ENCODE measurements at regions not wholly inside any gene's neighbourhood (a gene's known extent, or its start where the extent isn't known, plus 50 kb on each side); places are given as distances from the start of the nearest gene placed in this dataset.

DNA sequence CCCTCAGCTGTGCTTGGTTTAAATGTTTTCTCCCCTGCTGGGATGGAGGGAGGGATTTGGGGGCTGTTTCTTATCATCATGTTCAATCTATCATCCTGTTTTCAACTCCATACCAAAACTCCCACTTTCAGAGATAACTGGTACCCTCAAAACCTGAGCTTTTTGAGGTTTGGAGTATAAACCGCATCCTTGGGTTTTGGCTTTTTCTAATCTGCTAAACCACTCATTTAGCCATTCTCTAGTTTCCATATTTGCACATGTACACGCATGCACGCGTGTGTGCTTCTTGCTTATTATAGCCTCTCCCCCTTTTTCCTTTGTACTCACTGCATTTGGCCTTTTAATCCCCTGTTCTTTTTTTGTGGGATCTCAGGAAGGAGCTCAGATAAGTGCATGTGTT is 116.7 kb upstream of the TEX13D start:
- Histone ChIP-seq H3K4ac (ENCODE audit: low read depth, low read length) (no peak overlapping the region), H3K18ac (ENCODE audit: low read depth, low read length) (no peak overlapping the region), H2BK120ac (ENCODE audit: low read depth, low read length) (no peak overlapping the region), H3K79me1 (ENCODE audit: low read depth in 1 of 2, low read length in 2 of 2) (no peaks in the 10 kb centered on the region), H3K36me3 (ENCODE audit: control insufficient read depth, insufficient read depth, low read length) (no peaks in the 10 kb centered on the region), H2AFZ (replicated peaks; ENCODE audit: low read length, poor library complexity) (no peak overlapping the region), H3K4me2 (ENCODE audit: low read depth, low read length) (no peak overlapping the region), H3K9ac (ENCODE audit: low read depth, low read length) (no peak overlapping the region), H3K27me3 (ENCODE audit: control insufficient read depth, insufficient read depth, low read length) (no peaks in the 10 kb centered on the region), H2BK20ac (ENCODE audit: low read depth, low read length) (no peak overlapping the region), H2AK9ac (replicated peaks; ENCODE audit: low read depth, low read length, poor library complexity) (no peak overlapping the region), H3K56ac (ENCODE audit: extremely low read depth, insufficient read depth, low read length) (no peak overlapping the region), H4K5ac (ENCODE audit: low read depth, low read length) (no peak overlapping the region), H3K4me3 (ENCODE audit: insufficient read depth, low read depth, low read length) (no peak overlapping the region), H3K9me1 (ENCODE audit: insufficient read depth, low read length) (no peaks in the 10 kb centered on the region), H4K20me1 (ENCODE audit: insufficient read depth, low read length) (no peaks in the 10 kb centered on the region), H3K14ac (replicated peaks; ENCODE audit: low read depth, low read length) (no peak overlapping the region), H3K9me3 (ENCODE audit: control insufficient read depth, insufficient read depth, low read length) (no peaks in the 10 kb centered on the region), H3K23ac (ENCODE audit: low read depth, low read length) (no peak overlapping the region), H3K27ac (ENCODE audit: insufficient read depth, low read length) (no peak overlapping the region), H3K4me1 (ENCODE audit: control insufficient read depth, insufficient read depth, low read length) (no peaks in the 10 kb centered on the region), H2AK5ac (ENCODE audit: low read depth, low read length) (no peak overlapping the region), H2BK15ac (ENCODE audit: low read depth, low read length) (no peak overlapping the region), H2BK5ac (ENCODE audit: low read depth, low read length, poor library complexity, severe bottlenecking) (no peak overlapping the region), H4K8ac (ENCODE audit: low read depth in 2 of 2, low read length in 2 of 2) (no peak overlapping the region), H4K91ac (ENCODE audit: insufficient read depth, low read depth, low read length) (no peak overlapping the region)
- intact Hi-C loops (cut with micrococcal nuclease): no loop called here
- ATAC-seq (ENCODE audit: low read depth): no peak
- WGBS, 2 experiments (ENCODE audit: extremely low coverage in 2 of 2, insufficient read length in 1 of 2): 80% methylated on average over 1 of the region's 4 CpGs; no CpG with 5 or more reads in 1 of the 2 experiments
- in situ Hi-C loops (cut with MboI; ENCODE audit: low sequenced_read_pairs): no loop called here
- dilution Hi-C loops (cut with HindIII; ENCODE audit: low sequenced_read_pairs, unreplicated experiment): no loop called here
- no peak for TF ChIP-seq MAFK (IDR thresholded peaks at IDR 0.05; ENCODE audit: low read depth, low read length)
- no peak for TF ChIP-seq RCOR1 (IDR thresholded peaks at IDR 0.05; ENCODE audit: insufficient replicate concordance, low read length)
- no peak for TF ChIP-seq RFX5 (IDR thresholded peaks at IDR 0.05; ENCODE audit: low read depth, low read length)
- DNase-seq: no peak
- no TSS peak for BruUV-seq (replicated peaks)
- CTCF ChIA-PET: no interaction called here
- POLR2A ChIA-PET (ENCODE audit: unreplicated experiment): no interaction called here

All from IMR-90 (cell line).